SH-SY5Y (cell line): ENCODE measurements at regions not wholly inside any gene's neighbourhood (a gene's known extent, or its start where the extent isn't known, plus 50 kb on each side); places are given as distances from the start of the nearest gene placed in this dataset.

Source experiments
- GATA2 ChIP-seq: IDR thresholded peaks from 2 replicates; pipeline ENCODE4 v1.6.1; 2011; ENCODE audit warnings: mild to moderate bottlenecking, low read depth, low read length
- GATA3 ChIP-seq: IDR thresholded peaks from 2 replicates; pipeline ENCODE4 v1.6.1; 2011; ENCODE audit warnings: low read depth, mild to moderate bottlenecking, low read length, moderate library complexity

DNA sequence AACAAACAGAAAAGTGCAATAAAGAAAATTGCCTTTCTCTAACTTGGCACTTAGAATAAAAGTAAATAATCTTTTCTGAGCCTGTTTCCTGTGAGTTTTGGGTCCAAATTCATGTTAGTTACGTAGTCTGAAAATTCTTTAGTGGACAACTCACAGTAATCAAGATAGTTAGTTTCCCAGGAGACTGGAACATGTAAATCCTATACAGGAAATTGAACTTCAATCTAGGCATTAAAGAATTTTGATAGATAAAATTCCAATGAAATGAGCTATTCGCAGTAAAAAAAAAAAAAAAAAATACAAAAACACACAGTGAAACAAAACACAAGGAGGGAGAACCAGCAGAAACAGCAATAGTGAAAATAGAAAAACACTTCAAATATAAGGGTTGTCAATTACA is 83.8 kb upstream of the REG3G start:
- no peak for TF ChIP-seq GATA2
- no peak for TF ChIP-seq GATA3
